CD14-positive monocyte (primary cell): ENCODE measurements at regions not wholly inside any gene's neighbourhood (a gene's known extent, or its start where the extent isn't known, plus 50 kb on each side); places are given as distances from the start of the nearest gene placed in this dataset.

Experiments
- DNase-seq, 3 donors: peaks; one replicate each; pipeline ENCODE4 v3.0.0-alpha.2; 2011 to 2022
- H2AFZ ChIP-seq: 2 replicates; pipeline ENCODE4 v1.6.0; 2012; ENCODE audit warnings: mild to moderate bottlenecking, low read depth, low read length, inconsistent platforms; ENCODE audit not compliant: insufficient read depth, poor library complexity, severe bottlenecking
- H3K27ac ChIP-seq, 2 donors: 1 replicate in 1 of 2; 2 replicates in 1 of 2; pipeline ENCODE4 v1.5.1; 2012 to 2013; ENCODE audit warnings: low read length in 2 of 2, control low read depth in 1 of 2, inconsistent platforms in 1 of 2, low read depth in 1 of 2, mild to moderate bottlenecking in 1 of 2
- H3K27me3 ChIP-seq, 2 donors: one replicate each; pipeline versions ENCODE4 v1.6.0 to v1.6.1; 2011 to 2013; ENCODE audit warnings: low read length in 2 of 2; ENCODE audit not compliant: control insufficient read depth in 2 of 2, insufficient read depth in 2 of 2
- H3K36me3 ChIP-seq, 2 donors: replicated peaks in 1 of 2; 1 replicate in 1 of 2; 2 replicates in 1 of 2; pipeline versions ENCODE4 v1.5.1 to v1.6.1; 2012 to 2013; ENCODE audit warnings: low read length in 2 of 2, control low read depth in 1 of 2, inconsistent platforms in 1 of 2, mild to moderate bottlenecking in 1 of 2; ENCODE audit not compliant: insufficient read depth in 2 of 2, control insufficient read depth in 1 of 2
- H3K4me1 ChIP-seq, 2 donors: 1 replicate in 1 of 2; 2 replicates in 1 of 2; pipeline versions ENCODE4 v1.5.1 to v1.6.1; 2012 to 2013; ENCODE audit warnings: low read length in 2 of 2, control low read depth in 1 of 2, inconsistent platforms in 1 of 2, mild to moderate bottlenecking in 1 of 2, moderate library complexity in 1 of 2; ENCODE audit not compliant: insufficient read depth in 2 of 2, control insufficient read depth in 1 of 2
- H3K4me2 ChIP-seq: replicated peaks from 2 replicates; pipeline ENCODE3; 2012; ENCODE audit warnings: low read length, moderate library complexity, mild to moderate bottlenecking; ENCODE audit not compliant: poor library complexity, severe bottlenecking; ENCODE audit errors: extremely low read depth
- H3K4me3 ChIP-seq, 3 experiments: fragments of 200-600 bp in 1 of 3; sonication (generic) in 1 of 3; replicated peaks in 1 of 3; 1 replicate in 2 of 3; 2 replicates in 1 of 3; pipeline ENCODE4 v1.5.1; 2011 to 2013; ENCODE audit warnings: low read length in 3 of 3, mild to moderate bottlenecking in 3 of 3, control low read depth in 2 of 3, low read depth in 2 of 3, inconsistent platforms in 1 of 3, moderate library complexity in 1 of 3
- H3K79me2 ChIP-seq: 2 replicates; pipeline ENCODE4 v1.6.0; 2012; ENCODE audit warnings: mild to moderate bottlenecking, control low read depth, inconsistent platforms, low read length, moderate library complexity; ENCODE audit not compliant: insufficient read depth
- H3K9ac ChIP-seq: 2 replicates; pipeline ENCODE4 v1.6.0; 2017; ENCODE audit warnings: low read length, mild to moderate bottlenecking; ENCODE audit not compliant: insufficient read depth, poor library complexity, severe bottlenecking
- H3K9me3 ChIP-seq, 2 donors: replicated peaks in 1 of 2; 1 replicate in 1 of 2; 2 replicates in 1 of 2; pipeline versions ENCODE4 v1.5.1 to v1.6.1; 2012 to 2013; ENCODE audit warnings: low read length in 2 of 2, control low read depth in 1 of 2; ENCODE audit not compliant: control insufficient read depth in 1 of 2, insufficient read depth in 1 of 2
- H4K20me1 ChIP-seq: 2 replicates; pipeline ENCODE4 v1.6.0; 2012; ENCODE audit warnings: mild to moderate bottlenecking, low read length, control low read depth, moderate library complexity; ENCODE audit not compliant: insufficient read depth
- H3K27ac Mint-ChIP-seq, 7 donors: one replicate each; pipeline ENCODE4 v1.8.0; 2020; ENCODE audit warnings: mild to moderate bottlenecking in 7 of 7, mixed read lengths in 7 of 7, moderate library complexity in 6 of 7, inconsistent platforms in 2 of 7
- H3K27me3 Mint-ChIP-seq, 3 donors: one replicate each; pipeline ENCODE4 v1.8.0; 2021 to 2022; ENCODE audit warnings: low read depth in 3 of 3, mild to moderate bottlenecking in 3 of 3, mixed read lengths in 3 of 3, moderate library complexity in 3 of 3, inconsistent platforms in 1 of 3
- H3K36me3 Mint-ChIP-seq, 2 donors: one replicate each; pipeline ENCODE4 v1.8.0; 2020; ENCODE audit warnings: mixed read lengths in 2 of 2, inconsistent platforms in 1 of 2, mild to moderate bottlenecking in 1 of 2
- H3K4me1 Mint-ChIP-seq: one replicate; pipeline ENCODE4 v1.8.0; 2020; ENCODE audit warnings: mild to moderate bottlenecking, mixed read lengths
- H3K4me3 Mint-ChIP-seq, 2 donors: one replicate each; pipeline ENCODE4 v1.8.0; 2020; ENCODE audit warnings: mild to moderate bottlenecking in 2 of 2, mixed read lengths in 2 of 2, moderate library complexity in 1 of 2
- H3K9me3 Mint-ChIP-seq, 7 donors: one replicate each; pipeline ENCODE4 v1.8.0; 2020 to 2022; ENCODE audit warnings: mixed read lengths in 7 of 7, mild to moderate bottlenecking in 6 of 7, moderate library complexity in 6 of 7, inconsistent platforms in 2 of 7
- CTCF ChIP-seq: fragments of 200-600 bp; IDR thresholded peaks from one replicate; pipeline ENCODE4 v1.8.0; 2022; ENCODE audit warnings: antibody characterized with exemption, mild to moderate bottlenecking
- WGBS: methylation state at CpG from one replicate; pipeline ENCODE4 v1.1.5; 2013; ENCODE audit warnings: missing lambda C conversion rate; ENCODE audit not compliant: insufficient coverage; 5-methylcytosine and 5-hydroxymethylcytosine counted together
- intact Hi-C, 2 donors: fragments of 100-400 bp; cut with micrococcal nuclease; formaldehyde crosslinking; loops; one replicate each; pipeline versions ENCODE4 v1.15.0 to v1.15.1; 2023

DNA sequence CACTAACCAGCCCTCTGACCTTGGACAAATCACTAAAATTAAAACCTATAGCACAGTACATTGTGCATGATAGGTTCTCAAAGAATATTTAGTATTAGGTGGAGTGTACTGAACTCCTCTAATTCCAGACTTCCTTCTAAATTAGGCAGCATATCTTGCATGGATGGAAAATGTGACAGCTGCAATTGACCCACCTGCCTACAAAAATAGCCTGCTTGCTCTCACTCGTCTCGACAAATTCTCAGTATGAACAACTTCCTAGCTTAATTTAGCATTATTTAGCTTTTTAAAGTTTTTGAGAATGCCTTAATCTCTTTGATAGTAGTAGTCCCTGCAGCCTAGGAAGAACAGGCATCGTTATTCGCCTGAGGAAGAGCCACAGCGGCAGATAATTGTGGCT is 482.0 kb downstream of the PIK3C3 start:
- 100% methylated on average over 2 of the region's 5 CpGs for WGBS
- Histone ChIP-seq H3K36me3 (no peaks in the 10 kb centered on the region), H3K4me3 (no peak overlapping the region), H3K9ac (no peak overlapping the region), H3K27me3 (no peaks in the 10 kb centered on the region), H3K4me2 (no peak overlapping the region), H3K9me3 (no peaks in the 10 kb centered on the region), H3K4me1 (no peaks in the 10 kb centered on the region), H3K27ac (no peak overlapping the region), H3K79me2 (no peaks in the 10 kb centered on the region), H2AFZ (no peak overlapping the region), H4K20me1 (no peaks in the 10 kb centered on the region)
- H3K36me3 Mint-ChIP-seq, result no peaks in the 10 kb centered on the region
- no peaks in the 10 kb centered on the region for H3K4me1 Mint-ChIP-seq
- peaks cover 0 to 11% (median 0%) of the 10 kb centered on the region in 7 donors for H3K9me3 Mint-ChIP-seq
- DNase-seq, result no peak
- intact Hi-C loops, result no loop called here
- no peak overlapping the region for H3K27ac Mint-ChIP-seq
- H3K27me3 Mint-ChIP-seq, result peaks cover 0 to 2% (median 0%) of the 10 kb centered on the region in 3 donors
- H3K4me3 Mint-ChIP-seq, result no peak overlapping the region
- no peak for TF ChIP-seq CTCF

- no peaks in the 10 kb centered on the region for H3K36me3 Mint-ChIP-seq
- Histone ChIP-seq H3K36me3 (no peaks in the 10 kb centered on the region), H3K4me3 (no peak overlapping the region), H2AFZ (no peak overlapping the region), H3K9ac (no peak overlapping the region), H3K27ac (no peak overlapping the region), H3K4me2 (no peak overlapping the region), H3K4me1 (no peaks in the 10 kb centered on the region), H4K20me1 (no peaks in the 10 kb centered on the region), H3K79me2 (no peaks in the 10 kb centered on the region), H3K27me3 (no peaks in the 10 kb centered on the region), H3K9me3 (no peaks in the 10 kb centered on the region)
- H3K9me3 Mint-ChIP-seq, result peaks cover 0 to 11% (median 0%) of the 10 kb centered on the region in 7 donors
- no peak overlapping the region for H3K4me3 Mint-ChIP-seq
- TF ChIP-seq CTCF, result no peak
- intact Hi-C loops, result no loop called here
- no peak overlapping the region for H3K27ac Mint-ChIP-seq
- H3K27me3 Mint-ChIP-seq, result peaks cover 0 to 2% (median 0%) of the 10 kb centered on the region in 3 donors
- DNase-seq, result no peak
- no peaks in the 10 kb centered on the region for H3K4me1 Mint-ChIP-seq
- 86% methylated on average over 2 of the region's 2 CpGs for WGBS
Measured at GRCh38 chr18:42437646-42438045, 482.6 kb downstream of the PIK3C3 start.
